ENCODE measurements at regions not wholly inside any gene's neighbourhood (a gene's known extent, or its start where the extent isn't known, plus 50 kb on each side); places are given as distances from the start of the nearest gene placed in this dataset.

DNA sequence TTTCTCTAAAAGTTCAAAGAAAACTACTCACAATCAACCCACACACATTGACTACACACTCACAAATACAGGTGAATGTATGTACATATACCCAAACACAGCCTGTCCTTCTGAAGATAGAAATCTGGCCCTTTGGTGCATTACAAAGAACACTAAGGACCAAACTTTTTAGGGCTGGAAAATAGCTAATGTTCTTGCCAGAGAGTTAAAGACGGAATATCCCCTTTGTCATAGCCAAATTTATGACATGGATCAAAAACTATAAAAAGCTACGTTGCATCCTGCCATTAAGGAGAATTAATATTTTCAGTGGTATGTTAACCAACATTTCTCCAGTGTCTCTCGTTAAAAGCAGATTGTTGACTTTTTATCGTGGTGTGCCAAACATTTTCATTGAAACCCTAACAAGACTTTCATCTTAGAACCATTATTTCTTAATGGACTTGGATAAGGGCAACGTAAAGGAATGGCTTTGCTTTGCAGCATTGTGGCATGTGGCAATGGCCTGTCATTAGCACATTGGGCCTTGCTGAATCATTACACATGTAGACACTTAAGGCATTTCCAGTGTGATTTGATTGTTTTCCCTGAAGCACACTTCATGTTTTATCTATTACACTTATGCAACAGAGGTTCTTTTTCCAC is 150.9 kb upstream of the MEOX2 start:
- TF ChIP-seq, protein P1, sequence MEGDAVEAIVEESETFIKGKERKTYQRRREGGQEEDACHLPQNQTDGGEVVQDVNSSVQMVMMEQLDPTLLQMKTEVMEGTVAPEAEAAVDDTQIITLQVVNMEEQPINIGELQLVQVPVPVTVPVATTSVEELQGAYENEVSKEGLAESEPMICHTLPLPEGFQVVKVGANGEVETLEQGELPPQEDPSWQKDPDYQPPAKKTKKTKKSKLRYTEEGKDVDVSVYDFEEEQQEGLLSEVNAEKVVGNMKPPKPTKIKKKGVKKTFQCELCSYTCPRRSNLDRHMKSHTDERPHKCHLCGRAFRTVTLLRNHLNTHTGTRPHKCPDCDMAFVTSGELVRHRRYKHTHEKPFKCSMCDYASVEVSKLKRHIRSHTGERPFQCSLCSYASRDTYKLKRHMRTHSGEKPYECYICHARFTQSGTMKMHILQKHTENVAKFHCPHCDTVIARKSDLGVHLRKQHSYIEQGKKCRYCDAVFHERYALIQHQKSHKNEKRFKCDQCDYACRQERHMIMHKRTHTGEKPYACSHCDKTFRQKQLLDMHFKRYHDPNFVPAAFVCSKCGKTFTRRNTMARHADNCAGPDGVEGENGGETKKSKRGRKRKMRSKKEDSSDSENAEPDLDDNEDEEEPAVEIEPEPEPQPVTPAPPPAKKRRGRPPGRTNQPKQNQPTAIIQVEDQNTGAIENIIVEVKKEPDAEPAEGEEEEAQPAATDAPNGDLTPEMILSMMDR (IDR thresholded peaks at IDR 0.05; ENCODE audit: low read depth, low read length, missing control alignments) = no peak
- in situ Hi-C loops (cut with HindIII; ENCODE audit: low sequenced_read_pairs) = no loop called here
- H3K4me3 ChIP-seq (ENCODE audit: low read depth, low read length) = no peak overlapping the region
- no peak for DNase-seq (ENCODE audit: low read depth)

DNA sequence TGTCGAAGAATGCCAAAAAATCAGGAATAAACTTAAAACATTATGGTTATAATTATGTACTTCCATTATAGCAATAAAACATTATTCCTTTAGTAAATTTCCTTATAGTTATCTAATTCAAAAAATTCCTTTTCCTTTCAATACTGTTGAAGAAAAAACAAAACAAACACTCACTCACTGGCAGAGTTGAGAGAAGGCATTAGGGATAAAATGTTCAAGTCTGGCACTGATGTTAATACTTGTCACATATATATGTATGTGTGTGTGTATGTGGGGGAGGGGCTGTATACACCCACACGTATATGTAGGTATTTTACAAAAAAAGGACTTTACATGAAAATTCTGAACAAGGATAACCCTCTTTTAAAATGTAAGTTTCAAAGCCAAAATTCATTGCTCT is 150.2 kb upstream of the MEOX2 start:
- no peak overlapping the region for H3K4me3 ChIP-seq (ENCODE audit: low read depth, low read length)
- no peak for DNase-seq (ENCODE audit: low read depth)
- TF ChIP-seq, protein P1 (IDR thresholded peaks at IDR 0.05; ENCODE audit: low read depth, low read length, missing control alignments) = no peak
- in situ Hi-C loops (cut with HindIII; ENCODE audit: low sequenced_read_pairs) = no loop called here

DNA sequence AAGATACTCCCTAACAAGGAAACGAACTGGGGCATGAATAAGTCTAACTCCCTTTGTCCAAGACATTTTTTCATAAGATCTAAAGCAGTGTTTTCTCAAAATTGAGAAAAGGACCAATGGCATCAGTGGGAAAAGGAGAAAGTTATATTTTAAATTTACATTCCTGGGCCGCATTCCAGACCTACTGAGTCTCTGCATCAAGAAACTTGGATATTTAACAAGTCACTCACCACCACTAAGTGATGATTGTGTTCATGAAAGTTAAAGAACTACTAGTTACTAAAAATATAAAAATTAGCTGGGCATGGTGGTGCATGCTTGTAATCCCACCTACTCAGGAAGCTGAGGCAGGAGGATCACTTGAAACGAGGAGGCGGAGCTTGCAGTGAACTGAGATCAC is 149.6 kb upstream of the MEOX2 start:
- no peak for DNase-seq (ENCODE audit: low read depth)
- in situ Hi-C loops (cut with HindIII; ENCODE audit: low sequenced_read_pairs) = no loop called here
- TF ChIP-seq, protein P1 (IDR thresholded peaks at IDR 0.05; ENCODE audit: low read depth, low read length, missing control alignments) = no peak
- no peak overlapping the region for H3K4me3 ChIP-seq (ENCODE audit: low read depth, low read length)

DNA sequence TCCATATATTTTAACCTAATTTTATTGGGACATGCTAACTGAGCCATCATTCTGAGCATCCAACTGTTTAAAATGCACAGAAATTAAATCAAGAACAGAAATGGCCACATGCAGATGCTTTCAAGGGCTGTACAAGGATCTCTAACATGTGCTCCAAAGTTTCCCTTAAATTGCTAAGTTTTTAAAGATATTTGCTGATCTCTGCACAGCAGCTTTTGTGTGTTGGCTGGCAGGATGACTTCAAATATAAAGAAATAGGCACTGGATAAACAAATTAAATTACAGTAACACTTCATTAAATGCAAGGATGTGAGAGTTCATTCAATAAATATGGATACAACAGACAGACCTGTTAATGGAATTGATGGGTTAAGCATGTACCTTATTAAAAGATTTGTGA is 148.0 kb upstream of the MEOX2 start:
- no peak overlapping the region for H3K4me3 ChIP-seq (ENCODE audit: low read depth, low read length)
- TF ChIP-seq, protein P1 (IDR thresholded peaks at IDR 0.05; ENCODE audit: low read depth, low read length, missing control alignments) = no peak
- no peak for DNase-seq (ENCODE audit: low read depth)
- in situ Hi-C loops (cut with HindIII; ENCODE audit: low sequenced_read_pairs) = no loop called here

DNA sequence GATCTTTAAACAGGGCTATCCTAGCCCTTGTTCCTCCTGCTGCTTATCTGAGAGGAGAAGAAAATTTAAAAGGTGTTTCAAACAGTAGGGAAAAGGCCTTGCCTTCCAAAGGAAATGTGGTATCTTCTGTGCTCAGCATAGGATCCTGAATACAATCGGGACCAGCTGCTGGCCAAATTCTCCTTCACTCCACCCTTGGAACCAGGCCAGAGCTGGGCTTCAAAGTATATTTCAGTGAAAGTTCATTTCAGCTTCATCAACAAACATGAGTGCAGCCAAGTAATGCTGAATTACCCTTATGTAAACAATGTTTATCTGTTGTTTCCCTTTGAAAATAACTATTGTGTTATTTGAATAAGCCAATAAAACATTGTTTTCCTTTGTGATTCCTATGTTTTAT is 146.5 kb upstream of the MEOX2 start:
- no peak overlapping the region for H3K4me3 ChIP-seq (ENCODE audit: low read depth, low read length)
- in situ Hi-C loops (cut with HindIII; ENCODE audit: low sequenced_read_pairs) = no loop called here
- DNase-seq (ENCODE audit: low read depth) = no peak
- TF ChIP-seq, protein P1 (IDR thresholded peaks at IDR 0.05; ENCODE audit: low read depth, low read length, missing control alignments) = no peak

DNA sequence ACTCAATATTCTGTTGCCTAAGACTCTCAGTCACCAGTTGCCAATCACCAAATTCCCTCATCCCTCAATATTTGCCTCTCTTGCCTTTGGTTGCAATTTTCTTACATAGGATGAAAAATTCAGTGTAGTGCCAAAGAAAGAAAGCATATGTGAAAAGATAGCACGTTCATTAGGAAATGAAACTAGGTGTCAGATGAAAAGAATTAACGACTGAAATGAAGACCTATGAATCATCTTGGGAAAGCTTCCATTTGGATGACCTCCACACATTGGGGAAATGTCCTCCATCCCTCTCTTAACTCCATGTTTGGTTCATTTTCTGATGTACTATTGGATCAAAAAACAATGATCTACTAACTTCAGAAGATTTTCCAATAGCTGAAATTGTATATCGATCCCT is 145.1 kb upstream of the MEOX2 start:
- in situ Hi-C loops (cut with HindIII; ENCODE audit: low sequenced_read_pairs) = no loop called here
- H3K4me3 ChIP-seq (ENCODE audit: low read depth, low read length) = no peak overlapping the region
- DNase-seq (ENCODE audit: low read depth) = no peak
- TF ChIP-seq, protein P1 (IDR thresholded peaks at IDR 0.05; ENCODE audit: low read depth, low read length, missing control alignments) = no peak

Data from astrocyte of the cerebellum (primary cell).